Thyroid gland (tissue), 4 donors: ENCODE measurements at regions not wholly inside any gene's neighbourhood (a gene's known extent, or its start where the extent isn't known, plus 50 kb on each side); places are given as distances from the start of the nearest gene placed in this dataset.

Source experiments
- POLR2A ChIP-seq, 2 donors: fragments of 450-650 bp; IDR thresholded peaks; one replicate each; pipeline ENCODE4 v1.6.1; 2017; ENCODE audit warnings: antibody characterized with exemption in 2 of 2, mild to moderate bottlenecking in 2 of 2, moderate library complexity in 1 of 2
- TF ChIP-seq, protein P1 (sequence below), 6 experiments: fragments of 200-600 bp in 3 of 6; fragments of 450-650 bp in 3 of 6; sonication (generic) in 3 of 6; IDR thresholded peaks; one replicate each; pipeline ENCODE4 v1.5.1; 2016 to 2019; ENCODE audit warnings: antibody characterized with exemption in 6 of 6, mild to moderate bottlenecking in 2 of 6, inconsistent platforms in 1 of 6, moderate library complexity in 1 of 6

DNA sequence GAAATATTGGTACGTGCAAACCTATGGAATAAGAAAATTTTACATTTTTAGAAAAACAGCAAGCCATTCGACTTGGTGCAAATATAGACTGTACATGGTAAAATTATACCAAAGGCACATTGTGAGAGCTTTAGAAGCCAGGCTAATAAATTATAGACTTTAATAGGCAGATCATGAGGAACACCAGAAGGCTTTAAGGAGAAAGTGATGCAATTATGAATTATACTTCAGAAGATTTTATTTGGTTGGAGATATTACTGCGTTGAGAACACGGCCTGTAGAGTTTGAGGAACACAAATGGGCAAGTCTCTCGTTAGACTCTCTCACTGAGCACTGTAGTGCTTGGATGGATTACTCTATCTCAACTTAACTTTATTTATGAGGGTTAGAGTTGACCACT lies 141.7 kb downstream of the MACC1 start:
- TF ChIP-seq, protein P1, sequence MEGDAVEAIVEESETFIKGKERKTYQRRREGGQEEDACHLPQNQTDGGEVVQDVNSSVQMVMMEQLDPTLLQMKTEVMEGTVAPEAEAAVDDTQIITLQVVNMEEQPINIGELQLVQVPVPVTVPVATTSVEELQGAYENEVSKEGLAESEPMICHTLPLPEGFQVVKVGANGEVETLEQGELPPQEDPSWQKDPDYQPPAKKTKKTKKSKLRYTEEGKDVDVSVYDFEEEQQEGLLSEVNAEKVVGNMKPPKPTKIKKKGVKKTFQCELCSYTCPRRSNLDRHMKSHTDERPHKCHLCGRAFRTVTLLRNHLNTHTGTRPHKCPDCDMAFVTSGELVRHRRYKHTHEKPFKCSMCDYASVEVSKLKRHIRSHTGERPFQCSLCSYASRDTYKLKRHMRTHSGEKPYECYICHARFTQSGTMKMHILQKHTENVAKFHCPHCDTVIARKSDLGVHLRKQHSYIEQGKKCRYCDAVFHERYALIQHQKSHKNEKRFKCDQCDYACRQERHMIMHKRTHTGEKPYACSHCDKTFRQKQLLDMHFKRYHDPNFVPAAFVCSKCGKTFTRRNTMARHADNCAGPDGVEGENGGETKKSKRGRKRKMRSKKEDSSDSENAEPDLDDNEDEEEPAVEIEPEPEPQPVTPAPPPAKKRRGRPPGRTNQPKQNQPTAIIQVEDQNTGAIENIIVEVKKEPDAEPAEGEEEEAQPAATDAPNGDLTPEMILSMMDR (IDR thresholded peaks at IDR 0.05): no peak
- TF ChIP-seq POLR2A (IDR thresholded peaks at IDR 0.05): no peak
